ENCODE measurements at regions not wholly inside any gene's neighbourhood (a gene's known extent, or its start where the extent isn't known, plus 50 kb on each side); places are given as distances from the start of the nearest gene placed in this dataset.

GRCh38 chr3:24734019-24734418, 239.4 kb upstream of the THRB start:
- H3K27ac Mint-ChIP-seq = no peak overlapping the region
- H3K9me3 Mint-ChIP-seq = peaks cover 30% of the 10 kb centered on the region
- H3K27me3 Mint-ChIP-seq (ENCODE audit: insufficient read depth) = no peaks in the 10 kb centered on the region; the same call in 1 of the 2 replicates
- DNase-seq = no peak
- no peak for TF ChIP-seq CTCF (IDR thresholded peaks at IDR 0.05)
- H3K4me1 Mint-ChIP-seq (ENCODE audit: low read depth) = no peaks in the 10 kb centered on the region
- H3K36me3 Mint-ChIP-seq (ENCODE audit: low read depth) = no peaks in the 10 kb centered on the region
- H3K4me3 Mint-ChIP-seq = no peak overlapping the region

- DNase-seq = no peak
- Mint-ChIP-seq H3K27ac (no peak overlapping the region), H3K27me3 (ENCODE audit: insufficient read depth) (no peaks in the 10 kb centered on the region; the same call in 1 of the 2 replicates), H3K4me1 (ENCODE audit: low read depth) (no peaks in the 10 kb centered on the region), H3K4me3 (no peak overlapping the region), H3K36me3 (ENCODE audit: low read depth) (no peaks in the 10 kb centered on the region), H3K9me3 (peaks cover 35% of the 10 kb centered on the region)
- TF ChIP-seq CTCF (IDR thresholded peaks at IDR 0.05) = no peak
These were observed 242.1 kb upstream of the THRB start for GRCh38 chr3:24736701-24737100.

GRCh38 chr3:24740326-24740725, 245.7 kb upstream of the THRB start:
- no peak overlapping the region for H3K4me3 Mint-ChIP-seq
- TF ChIP-seq CTCF (IDR thresholded peaks at IDR 0.05) = no peak
- H3K27ac Mint-ChIP-seq = no peak overlapping the region
- no peaks in the 10 kb centered on the region; the same call in 1 of the 2 replicates for H3K27me3 Mint-ChIP-seq (ENCODE audit: insufficient read depth)
- no peaks in the 10 kb centered on the region for H3K36me3 Mint-ChIP-seq (ENCODE audit: low read depth)
- H3K9me3 Mint-ChIP-seq = peaks cover 51% of the 10 kb centered on the region
- no peak for DNase-seq
- H3K4me1 Mint-ChIP-seq (ENCODE audit: low read depth) = no peaks in the 10 kb centered on the region

GRCh38 chr3:24741506-24741905, 246.9 kb upstream of the THRB start:
- DNase-seq = no peak
- no peak overlapping the region for H3K4me3 Mint-ChIP-seq
- H3K4me1 Mint-ChIP-seq (ENCODE audit: low read depth) = no peaks in the 10 kb centered on the region
- no peak overlapping the region for H3K27ac Mint-ChIP-seq
- no peaks in the 10 kb centered on the region; the same call in 1 of the 2 replicates for H3K27me3 Mint-ChIP-seq (ENCODE audit: insufficient read depth)
- peaks cover 44% of the 10 kb centered on the region for H3K9me3 Mint-ChIP-seq
- no peak for TF ChIP-seq CTCF (IDR thresholded peaks at IDR 0.05)
- no peaks in the 10 kb centered on the region for H3K36me3 Mint-ChIP-seq (ENCODE audit: low read depth)

- Mint-ChIP-seq H3K36me3 (ENCODE audit: low read depth) (no peaks in the 10 kb centered on the region), H3K27me3 (ENCODE audit: insufficient read depth) (no peaks in the 10 kb centered on the region), H3K4me3 (no peak overlapping the region), H3K4me1 (ENCODE audit: low read depth) (no peaks in the 10 kb centered on the region), H3K27ac (no peak overlapping the region), H3K9me3 (peaks cover 25% of the 10 kb centered on the region)
- no peak for TF ChIP-seq CTCF (IDR thresholded peaks at IDR 0.05)
- no peak for DNase-seq
These were observed 253.9 kb upstream of the THRB start for GRCh38 chr3:24748520-24748919.

GRCh38 chr3:24751020-24751419, 256.4 kb upstream of the THRB start:
- TF ChIP-seq CTCF (IDR thresholded peaks at IDR 0.05) = no peak
- Mint-ChIP-seq H3K4me3 (no peak overlapping the region), H3K4me1 (ENCODE audit: low read depth) (no peaks in the 10 kb centered on the region), H3K27ac (no peak overlapping the region), H3K36me3 (ENCODE audit: low read depth) (no peaks in the 10 kb centered on the region), H3K9me3 (peaks cover 23% of the 10 kb centered on the region), H3K27me3 (ENCODE audit: insufficient read depth) (no peaks in the 10 kb centered on the region)
- no peak for DNase-seq

Data from HFFc6 (cell line).